Prostate gland (tissue), 2 donors: ENCODE measurements at regions not wholly inside any gene's neighbourhood (a gene's known extent, or its start where the extent isn't known, plus 50 kb on each side); places are given as distances from the start of the nearest gene placed in this dataset.

Source experiments
- DNase-seq: peaks from one replicate; pipeline ENCODE4 v3.0.0-alpha.2; 2019; ENCODE audit warnings: low spot score
- H3K27ac ChIP-seq, 2 donors: fragments of 200-600 bp; sonication (generic); 2 replicates each; pipeline ENCODE4 v1.5.1; 2017 to 2019
- H3K27me3 ChIP-seq: fragments of 200-600 bp; sonication (generic); replicated peaks from 2 replicates; pipeline ENCODE4 v1.5.1; 2019; ENCODE audit not compliant: insufficient read depth
- H3K36me3 ChIP-seq, 2 donors: fragments of 200-600 bp; sonication (generic); 1 replicate in 1 of 2; 2 replicates in 1 of 2; pipeline versions ENCODE4 v1.5.1 to v1.8.1; 2017 to 2019
- H3K4me1 ChIP-seq: fragments of 200-600 bp; sonication (generic); replicated peaks from 2 replicates; pipeline ENCODE4 v1.5.1; 2019
- H3K4me3 ChIP-seq, 2 donors: fragments of 200-600 bp; sonication (generic); 2 replicates each; pipeline ENCODE4 v1.5.1; 2017 to 2019
- H3K9me3 ChIP-seq: fragments of 200-600 bp; sonication (generic); 2 replicates; pipeline ENCODE4 v1.5.1; 2017
- CTCF ChIP-seq, 4 experiments: fragments of 200-600 bp in 2 of 4; fragments of 450-650 bp in 2 of 4; sonication (generic) in 2 of 4; IDR thresholded peaks; 1 replicate in 3 of 4; 2 replicates in 1 of 4; pipeline ENCODE4 v1.5.1; 2016 to 2019; ENCODE audit warnings: antibody characterized with exemption in 4 of 4, mild to moderate bottlenecking in 2 of 4, moderate library complexity in 2 of 4
- POLR2A ChIP-seq: fragments of 450-650 bp; IDR thresholded peaks from one replicate; pipeline ENCODE4 v1.6.1; 2016; ENCODE audit warnings: antibody characterized with exemption, mild to moderate bottlenecking
- POLR2AphosphoS5 ChIP-seq: sonication (generic); formaldehyde crosslinking; IDR thresholded peaks from one replicate; pipeline ENCODE4 v1.6.1; 2017; ENCODE audit warnings: antibody characterized with exemption
- WGBS: methylation state at CpG from one replicate; pipeline ENCODE4 v1.1.5; 2018; 5-methylcytosine and 5-hydroxymethylcytosine counted together
- intact Hi-C: fragments of 100-400 bp; cut with DNase I; formaldehyde crosslinking; loops from one replicate; pipeline ENCODE4 v1.14.2; 2022

GRCh38 chr1:209461168-209461567 lies 122.3 kb upstream of the CAMK1G start:
- Histone ChIP-seq H3K27ac (no peak overlapping the region), H3K4me1 (no peaks in the 10 kb centered on the region), H3K4me3 (no peak overlapping the region), H3K36me3 (no peaks in the 10 kb centered on the region), H3K27me3 (no peaks in the 10 kb centered on the region), H3K9me3 (no peaks in the 10 kb centered on the region)
- TF ChIP-seq CTCF (IDR thresholded peaks at IDR 0.05) (no peak), POLR2A (no peak), POLR2AphosphoS5 (no peak)
- intact Hi-C loops = no loop called here
- no peak for DNase-seq

GRCh38 chr1:209462433-209462832 lies 121.1 kb upstream of the CAMK1G start:
- DNase-seq = no peak
- intact Hi-C loops = no loop called here
- Histone ChIP-seq H3K4me3 (no peak overlapping the region), H3K4me1 (no peaks in the 10 kb centered on the region), H3K9me3 (no peaks in the 10 kb centered on the region), H3K27me3 (no peaks in the 10 kb centered on the region), H3K36me3 (no peaks in the 10 kb centered on the region), H3K27ac (no peak overlapping the region)
- TF ChIP-seq POLR2AphosphoS5 = no peak
- TF ChIP-seq POLR2A = no peak
- no peak for TF ChIP-seq CTCF (IDR thresholded peaks at IDR 0.05)

DNA sequence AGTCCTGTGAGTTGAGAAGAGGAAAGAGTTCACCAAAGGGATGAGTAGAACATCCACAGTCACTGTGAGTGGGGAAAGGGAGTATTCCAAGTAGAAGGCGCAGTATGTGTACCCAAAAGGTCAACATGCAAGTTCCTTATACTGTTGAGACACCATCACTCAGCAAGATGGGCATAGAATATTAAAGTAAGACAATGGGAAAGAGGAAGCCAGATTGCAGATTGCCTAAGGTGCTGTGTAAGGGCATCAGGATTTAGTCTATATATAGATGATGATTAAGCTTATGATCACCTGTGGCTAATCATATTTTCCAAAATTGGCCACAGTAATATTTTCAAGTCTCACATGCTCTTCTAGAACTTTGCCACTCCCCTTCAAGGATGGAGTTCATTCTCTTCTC lies 120.1 kb upstream of the CAMK1G start:
- H3K27ac ChIP-seq = no peak overlapping the region
- no peaks in the 10 kb centered on the region for H3K9me3 ChIP-seq
- H3K36me3 ChIP-seq = no peaks in the 10 kb centered on the region
- TF ChIP-seq POLR2A = no peak
- no peak for TF ChIP-seq CTCF (IDR thresholded peaks at IDR 0.05)
- no peak for TF ChIP-seq POLR2AphosphoS5
- intact Hi-C loops = no loop called here
- no peak overlapping the region for H3K4me3 ChIP-seq
- no peaks in the 10 kb centered on the region for H3K27me3 ChIP-seq
- 100% methylated on average over 1 of the region's 1 CpG for WGBS
- H3K4me1 ChIP-seq = no peaks in the 10 kb centered on the region
- DNase-seq = no peak

DNA sequence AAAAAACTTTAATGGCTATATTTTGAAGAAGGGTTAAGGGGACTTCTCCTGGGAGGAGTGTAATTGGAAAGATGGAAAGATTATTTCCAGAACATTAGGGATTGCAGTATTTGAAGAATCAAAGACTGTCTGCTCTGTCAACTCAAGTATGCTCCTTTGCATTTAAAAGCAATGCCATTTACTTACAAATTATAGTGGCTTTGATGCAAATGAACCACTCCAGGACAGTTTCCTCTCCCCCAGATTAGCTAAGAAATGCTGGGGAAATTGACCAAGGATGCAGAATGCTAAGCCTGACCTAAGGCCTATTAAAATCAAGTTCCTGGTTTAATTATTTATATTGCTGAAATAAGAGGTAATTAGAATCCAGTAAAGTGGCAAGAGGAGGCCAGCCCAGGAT lies 110.5 kb upstream of the CAMK1G start:
- H3K36me3 ChIP-seq = no peaks in the 10 kb centered on the region
- no peak overlapping the region for H3K4me3 ChIP-seq
- H3K27me3 ChIP-seq = no peaks in the 10 kb centered on the region
- no peaks in the 10 kb centered on the region for H3K9me3 ChIP-seq
- no peak for DNase-seq
- H3K4me1 ChIP-seq = no peaks in the 10 kb centered on the region
- no peak overlapping the region for H3K27ac ChIP-seq
- TF ChIP-seq CTCF (IDR thresholded peaks at IDR 0.05) (no peak), POLR2A (no peak), POLR2AphosphoS5 (no peak)
- intact Hi-C loops = no loop called here

DNA sequence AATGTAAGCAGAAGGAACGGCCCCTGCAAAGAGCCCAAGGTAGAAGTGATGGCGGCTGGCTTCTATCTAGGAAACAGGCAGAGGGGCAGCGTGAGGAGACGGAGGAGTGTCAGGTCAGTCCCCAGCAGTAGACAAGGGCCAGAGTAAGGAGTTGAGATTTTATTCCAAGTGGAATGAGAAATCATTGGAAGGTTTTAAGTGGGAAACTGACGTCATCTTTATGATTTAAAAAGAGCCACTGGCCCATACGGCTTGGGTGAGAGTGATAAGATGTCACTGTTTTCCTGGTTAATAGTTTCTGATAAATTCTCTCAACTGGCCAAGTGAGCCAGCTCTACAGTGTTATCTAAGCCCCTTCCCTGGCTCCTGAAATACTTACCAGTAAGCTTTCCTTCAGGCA lies 103.2 kb upstream of the CAMK1G start:
- Histone ChIP-seq H3K36me3 (no peaks in the 10 kb centered on the region), H3K9me3 (no peaks in the 10 kb centered on the region), H3K4me1 (no peaks in the 10 kb centered on the region), H3K27ac (no peak overlapping the region), H3K4me3 (no peak overlapping the region), H3K27me3 (no peaks in the 10 kb centered on the region)
- DNase-seq = no peak
- intact Hi-C loops = no loop called here
- WGBS = 90% methylated on average over 6 of the region's 6 CpGs
- TF ChIP-seq CTCF (IDR thresholded peaks at IDR 0.05) (no peak), POLR2A (no peak), POLR2AphosphoS5 (no peak)
